AG09309 (cell line): ENCODE measurements at regions not wholly inside any gene's neighbourhood (a gene's known extent, or its start where the extent isn't known, plus 50 kb on each side); places are given as distances from the start of the nearest gene placed in this dataset.

Experiments
- DNase-seq: peaks from one replicate; pipeline ENCODE4 v3.0.0-alpha.2; 2010; ENCODE audit warnings: low read depth
- H3K4me3 ChIP-seq: 2 replicates; pipeline ENCODE4 v1.5.1; 2011; ENCODE audit warnings: mild to moderate bottlenecking, low read depth, low read length, moderate library complexity; ENCODE audit not compliant: control insufficient read depth
- CTCF ChIP-seq: IDR thresholded peaks from 2 replicates; pipeline ENCODE4 v1.5.1; 2011; ENCODE audit warnings: mild to moderate bottlenecking, low read depth, low read length, inconsistent platforms; ENCODE audit not compliant: insufficient read depth, control insufficient read depth; ENCODE audit errors: missing control alignments

- no peak overlapping the region for H3K4me3 ChIP-seq
- no peak for DNase-seq
- TF ChIP-seq CTCF = no peak
Measured at GRCh38 chr12:48266826-48267225, 63.7 kb upstream of the OR10AD1 start.

- DNase-seq = no peak
- no peak overlapping the region for H3K4me3 ChIP-seq
- no peak for TF ChIP-seq CTCF
Measured at GRCh38 chr12:48265777-48266176, 62.7 kb upstream of the OR10AD1 start.

GRCh38 chr12:48263617-48264016 is 60.5 kb upstream of the OR10AD1 start:
- no peak for TF ChIP-seq CTCF
- no peak overlapping the region for H3K4me3 ChIP-seq
- DNase-seq = no peak

DNA sequence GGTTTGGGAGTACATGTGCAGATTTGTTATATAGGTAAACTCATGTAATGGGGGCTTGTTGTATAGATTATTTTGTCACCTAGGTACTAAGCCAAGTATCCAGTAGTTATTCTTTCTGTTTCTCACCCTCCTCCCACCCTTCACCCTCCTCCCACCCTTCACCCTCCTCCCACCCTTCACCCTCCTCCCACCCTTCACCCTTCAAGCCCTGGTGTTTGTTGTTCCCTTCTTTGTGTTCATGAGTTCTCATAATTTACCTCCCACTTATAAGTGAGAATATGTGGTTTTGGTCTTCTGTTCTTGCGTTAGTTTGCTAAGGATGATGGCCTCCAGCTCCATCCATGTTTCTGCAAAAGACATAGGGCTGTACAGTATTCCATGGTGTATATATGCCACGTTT is 58.7 kb upstream of the OR10AD1 start:
- no peak for TF ChIP-seq CTCF

More for the DNA sequence above, 58.7 kb upstream of the OR10AD1 start:
- H3K4me3 ChIP-seq = no peak overlapping the region
- DNase-seq = no peak
